NOMO-1 treated with dmso at 0.1 percent for 144 hours (cell line): ENCODE measurements at regions not wholly inside any gene's neighbourhood (a gene's known extent, or its start where the extent isn't known, plus 50 kb on each side); places are given as distances from the start of the nearest gene placed in this dataset.
"Not testable (repeated sequence)": the region's sequence is repeated elsewhere in the genome, so short reads cannot be mapped to it uniquely, and the experiment has no call there.

Experiments
- DNase-seq: peaks from one replicate; lab custom pipeline; 2025; ENCODE audit not compliant: unreplicated experiment; lab: John Stamatoyannopoulos, UW

- DNase-seq: no peak
These were observed 618.8 kb upstream of the SEMA3D start for GRCh38 chr7:85805656-85806055.

- DNase-seq: no peak
These were observed 618.4 kb upstream of the SEMA3D start for GRCh38 chr7:85805249-85805648.

GRCh38 chr7:85802211-85802610, 615.4 kb upstream of the SEMA3D start:
- DNase-seq: no peak

DNA sequence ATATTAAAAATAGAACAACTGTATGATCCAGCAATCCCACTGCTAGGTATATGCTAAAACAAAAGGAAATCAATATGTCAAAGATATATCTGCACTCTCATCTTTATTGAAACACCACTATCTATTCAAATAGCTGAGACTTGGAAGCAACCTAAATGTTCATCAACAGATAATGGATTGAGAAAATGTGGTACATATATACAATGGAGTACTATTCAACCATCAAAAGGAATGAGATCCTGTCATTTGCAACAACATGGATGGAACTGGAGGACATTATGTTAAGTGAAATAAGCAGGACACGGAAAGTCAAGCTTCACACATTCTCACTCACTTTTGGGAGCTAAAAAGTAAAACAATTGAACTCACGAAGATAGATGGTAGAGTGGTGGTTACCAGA, 610.1 kb upstream of the SEMA3D start:
- DNase-seq: no peak

GRCh38 chr7:85791098-85791497, 604.2 kb upstream of the SEMA3D start:
- not testable (repeated sequence) for DNase-seq

GRCh38 chr7:85781606-85782005, 594.8 kb upstream of the SEMA3D start:
- DNase-seq: no peak

- DNase-seq: no peak
These were observed 590.0 kb upstream of the SEMA3D start for GRCh38 chr7:85776691-85777345.

GRCh38 chr7:85775431-85775830, 588.6 kb upstream of the SEMA3D start:
- DNase-seq: no peak

DNA sequence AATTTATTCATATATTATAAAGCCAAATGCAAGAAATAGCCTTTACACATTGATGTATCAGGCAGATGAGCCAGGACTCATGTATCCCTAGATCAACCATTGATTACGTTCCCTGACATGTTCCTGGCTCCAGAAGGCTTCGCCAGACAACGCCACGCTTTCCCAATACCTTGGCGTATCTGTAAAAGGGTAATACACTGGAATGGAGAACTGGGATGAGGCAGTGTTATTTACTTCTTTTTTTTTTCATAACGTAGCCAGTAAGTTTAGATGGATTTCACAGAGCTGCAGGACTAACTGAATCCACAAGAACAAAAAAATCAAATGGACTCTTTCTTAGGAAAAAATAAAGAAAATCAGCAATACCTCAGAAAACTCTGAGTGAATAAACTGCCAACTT, 588.1 kb upstream of the SEMA3D start:
- no peak for DNase-seq

DNA sequence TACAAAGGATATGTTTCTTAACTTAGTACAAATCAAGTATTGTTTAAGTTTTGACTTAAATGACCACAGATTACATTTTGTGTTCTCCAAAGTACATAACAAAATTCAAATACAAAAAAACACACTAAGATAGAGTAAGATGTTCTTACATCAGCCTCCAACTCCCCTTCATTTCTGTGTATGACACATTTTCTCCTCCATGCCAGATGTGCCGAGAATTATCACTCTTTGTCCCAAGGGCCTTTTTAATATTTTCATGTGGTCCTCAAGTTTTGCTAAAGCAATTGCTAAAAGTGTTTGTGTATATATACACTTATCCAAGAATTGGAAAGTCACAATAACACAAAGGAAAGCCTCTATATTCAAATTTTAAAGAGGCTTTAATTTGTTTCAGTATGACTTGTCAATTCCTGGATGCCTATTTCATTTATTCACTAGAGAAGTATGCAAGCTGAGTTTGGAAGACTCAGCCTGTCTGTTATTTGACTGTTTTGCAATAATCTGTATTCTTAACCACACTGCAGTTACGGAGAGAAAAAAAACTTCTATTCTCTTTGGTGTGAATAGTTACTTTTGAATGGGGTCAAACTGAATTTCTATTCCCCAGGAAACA, 586.4 kb upstream of the SEMA3D start:
- no peak for DNase-seq

- DNase-seq: no peak
These were observed 584.7 kb upstream of the SEMA3D start for GRCh38 chr7:85771516-85771915.

DNA sequence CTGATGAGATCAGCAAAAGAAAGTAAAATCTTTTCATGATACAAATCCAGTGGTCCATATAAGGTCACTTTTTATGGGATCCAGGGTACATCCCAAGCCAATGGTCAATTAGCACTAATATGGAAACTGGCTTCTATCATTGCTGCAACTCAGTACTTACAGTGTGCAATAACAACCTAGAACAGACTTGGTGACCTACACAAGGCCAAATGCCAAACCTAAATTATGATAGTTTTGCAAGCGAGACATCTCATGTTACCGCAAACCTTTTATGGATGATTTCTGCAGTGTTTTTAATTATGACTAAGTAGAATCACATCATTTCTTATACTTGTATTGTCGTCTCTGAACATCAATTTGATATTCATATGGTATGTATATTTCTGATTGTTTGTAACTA, 583.5 kb upstream of the SEMA3D start:
- no peak for DNase-seq

DNA sequence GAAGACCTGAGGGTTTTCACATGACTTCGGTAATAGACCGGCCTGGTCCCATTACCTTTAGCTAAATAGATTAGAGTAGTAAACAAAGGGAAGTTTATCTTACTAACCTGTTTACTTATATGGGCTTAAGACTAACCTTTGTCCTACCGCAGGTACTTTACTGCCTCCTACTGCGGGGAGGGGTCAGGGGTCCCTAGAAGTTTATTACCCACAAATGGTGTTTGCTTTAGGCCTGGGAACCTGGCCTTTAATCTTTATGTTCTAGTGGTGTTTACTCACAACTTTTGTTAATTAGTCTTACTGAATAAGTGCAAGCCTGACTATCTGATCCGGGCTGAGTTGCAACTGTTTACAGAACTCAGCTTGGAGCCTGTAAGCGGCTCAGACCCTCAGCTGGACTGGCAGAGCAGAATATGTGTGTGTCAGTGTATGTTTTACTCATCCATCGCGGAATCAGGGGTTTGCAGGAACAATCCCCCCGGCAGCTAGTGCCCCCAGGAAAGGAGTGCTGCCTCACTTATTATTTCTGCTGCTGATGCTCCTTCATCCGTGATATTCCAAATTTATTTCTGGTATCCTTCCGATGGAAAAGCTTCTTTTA, 578.9 kb upstream of the SEMA3D start:
- no peak for DNase-seq

- no peak for DNase-seq
These were observed 577.2 kb upstream of the SEMA3D start for GRCh38 chr7:85764034-85764433.

GRCh38 chr7:85757348-85757747, 570.5 kb upstream of the SEMA3D start:
- DNase-seq: no peak

DNA sequence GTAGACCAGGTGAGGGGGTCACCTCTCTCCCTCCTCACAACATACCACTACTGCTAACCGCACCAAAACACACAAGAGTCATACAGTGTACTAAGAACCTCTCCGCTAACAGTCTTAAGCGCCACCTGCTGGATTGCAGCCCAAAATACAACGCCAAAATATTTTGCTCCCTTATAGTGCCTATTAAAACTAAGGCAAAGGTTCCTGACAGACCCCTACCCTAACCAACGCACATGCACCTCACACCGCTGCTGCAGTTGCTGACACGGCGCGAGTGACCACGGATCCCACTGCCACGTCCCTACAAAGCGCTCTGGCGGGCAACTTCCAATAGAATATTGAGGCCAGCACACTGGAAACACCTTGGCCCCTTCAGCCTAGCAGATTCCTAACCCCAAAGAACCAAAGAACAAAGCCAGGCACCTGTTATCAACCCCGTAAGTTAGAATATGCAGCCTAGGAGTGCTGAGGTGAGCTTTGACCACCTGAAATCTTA, 563.6 kb upstream of the SEMA3D start:
- peak; percentile 51 for DNase-seq

GRCh38 chr7:85749696-85750453, 563.0 kb upstream of the SEMA3D start:
- no peak for DNase-seq

DNA sequence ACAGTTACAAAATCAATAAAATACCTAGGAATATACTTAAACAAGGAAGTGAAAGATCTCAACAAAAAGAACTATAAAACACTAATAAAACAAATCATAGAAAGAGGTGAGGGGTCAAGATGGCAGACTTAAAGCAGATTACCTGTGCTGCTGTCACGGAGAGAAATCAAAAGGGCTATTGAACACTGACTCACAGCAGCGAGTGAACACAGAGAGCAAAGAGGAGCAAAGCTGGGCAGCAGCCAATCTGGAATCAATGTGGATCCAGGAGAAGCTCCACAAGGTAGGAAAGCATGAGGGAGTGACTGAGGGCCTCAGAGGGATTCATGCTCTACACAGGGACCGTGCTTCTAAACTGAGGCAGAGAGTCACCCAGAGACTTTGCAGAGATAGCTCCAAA, 562.0 kb upstream of the SEMA3D start:
- DNase-seq: no peak

DNA sequence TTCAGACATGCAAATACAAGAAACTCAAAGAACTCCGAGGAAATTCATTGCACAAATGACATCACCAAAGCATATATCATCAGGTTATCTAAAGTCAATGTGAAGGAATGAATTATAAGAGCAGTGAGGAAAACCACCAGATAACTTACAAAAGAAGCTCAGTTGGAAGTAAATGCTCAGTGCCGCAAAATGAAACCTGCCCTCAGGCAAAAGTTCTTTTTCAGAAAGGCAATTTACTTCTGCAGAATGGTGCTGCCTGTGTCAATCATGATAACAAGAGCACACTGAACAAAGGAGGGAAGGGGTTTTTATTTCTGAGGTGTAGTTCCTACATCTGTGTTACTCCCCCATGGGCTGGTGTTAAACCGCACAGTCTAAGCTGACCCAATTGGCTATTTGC, 550.6 kb upstream of the SEMA3D start:
- no peak for DNase-seq

- DNase-seq: no peak
These were observed 549.2 kb upstream of the SEMA3D start for GRCh38 chr7:85736085-85736484.

DNA sequence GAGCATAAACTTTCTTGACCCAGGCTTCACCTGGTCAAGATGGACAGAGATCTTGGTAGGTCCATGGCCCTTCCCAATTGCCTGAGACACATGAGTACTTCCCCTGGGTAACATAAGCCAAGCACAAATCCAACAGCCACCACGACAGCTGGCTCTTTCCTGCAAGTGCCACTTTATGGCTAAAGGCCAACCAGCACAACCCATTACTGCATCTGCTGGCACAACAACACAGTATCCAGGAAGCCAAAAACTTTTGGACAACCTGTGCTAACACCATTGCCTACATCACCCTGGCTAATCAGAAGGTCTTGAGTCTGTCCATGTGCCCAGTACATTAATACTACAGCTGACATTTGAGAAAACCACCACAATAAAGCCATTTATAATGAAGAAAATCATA, 548.0 kb upstream of the SEMA3D start:
- DNase-seq: no peak
